Stimulated activated CD8-positive, alpha-beta memory T cell treated with anti-CD3 and anti-CD28 coated beads, Interleukin-2, amount 100 ng/mL, for 1 hour (primary cell): ENCODE measurements at regions not wholly inside any gene's neighbourhood (a gene's known extent, or its start where the extent isn't known, plus 50 kb on each side); places are given as distances from the start of the nearest gene placed in this dataset.

Experiments
- DNase-seq, 2 donors: peaks; one replicate each; pipeline ENCODE4 v3.0.0-alpha.2; 2020; ENCODE audit warnings: low read depth in 2 of 2

DNA sequence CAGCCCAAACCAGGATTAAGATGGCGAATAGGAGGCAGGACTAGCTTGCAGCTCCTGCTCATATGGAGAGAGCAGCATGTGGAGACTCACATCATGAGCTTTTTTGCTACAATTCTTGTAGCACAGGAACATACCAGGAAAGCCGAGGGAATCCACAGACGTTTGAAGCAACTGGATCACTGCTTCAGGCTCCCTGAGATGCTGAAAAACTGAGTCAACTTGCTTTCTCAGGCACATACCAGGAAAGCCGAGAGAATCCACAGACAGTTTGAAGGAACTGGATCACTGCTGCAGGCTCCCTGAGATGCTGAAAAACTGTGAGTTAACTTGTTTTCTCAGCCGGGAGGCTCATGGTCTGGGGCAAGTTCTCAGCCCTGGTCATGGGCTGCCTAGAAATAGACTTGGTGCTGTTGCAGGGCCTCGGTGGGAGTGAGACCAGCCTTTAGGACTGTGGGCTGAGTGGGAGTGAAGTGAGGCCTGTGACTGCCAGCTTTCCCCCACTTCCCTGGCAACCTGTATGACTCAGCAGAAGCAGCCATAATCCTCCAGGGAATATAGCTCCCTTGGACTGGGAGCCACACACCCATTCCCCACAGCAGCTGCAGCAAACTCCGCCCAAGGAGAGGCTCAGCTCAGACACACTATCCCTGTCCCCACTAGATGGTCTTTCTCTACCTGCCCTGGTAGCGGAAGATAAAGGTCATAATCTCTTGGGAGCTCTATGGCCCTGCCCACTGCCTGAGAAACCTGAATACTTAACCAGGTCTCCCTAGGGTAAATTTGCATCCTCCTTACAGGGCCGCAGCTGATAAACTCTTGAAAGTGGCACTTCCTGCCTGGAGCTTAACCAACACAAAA lies 51.9 kb upstream of the PFN2 start:
- no peak for DNase-seq

GRCh38 chr3:150020527-150020926 lies 49.8 kb upstream of the PFN2 start:
- no peak for DNase-seq
